Right lobe of liver (tissue), 4 donors: ENCODE measurements at regions not wholly inside any gene's neighbourhood (a gene's known extent, or its start where the extent isn't known, plus 50 kb on each side); places are given as distances from the start of the nearest gene placed in this dataset.

ENCODE experiments used
- CTCF ChIP-seq, 4 donors: fragments of 200-600 bp in 3 of 4; fragments of 450-650 bp in 1 of 4; IDR thresholded peaks; one replicate each; pipeline versions ENCODE4 v1.5.1 to v1.8.0; 2016 to 2022; ENCODE audit warnings: antibody characterized with exemption in 4 of 4, mild to moderate bottlenecking in 2 of 4
- POLR2A ChIP-seq: fragments of 450-650 bp; IDR thresholded peaks from one replicate; pipeline ENCODE4 v1.6.1; 2017; ENCODE audit warnings: antibody characterized with exemption, mild to moderate bottlenecking
- donor health status: DM: no; HTN: no; CAD: no.
- donor health status: DM: no; HTN: no; CAD: no.
- donor health status: DM: no; HTN: yes; CAD: no.

GRCh38 chr2:184520441-184520840 is 77.9 kb upstream of the ZNF804A start:
- TF ChIP-seq CTCF (IDR thresholded peaks at IDR 0.05) (no peak), POLR2A (no peak)
